ENCODE measurements at regions not wholly inside any gene's neighbourhood (a gene's known extent, or its start where the extent isn't known, plus 50 kb on each side); places are given as distances from the start of the nearest gene placed in this dataset.
"Not testable (repeated sequence)": the region's sequence is repeated elsewhere in the genome, so short reads cannot be mapped to it uniquely, and the experiment has no call there.

GRCh38 chr20:52049001-52049731, 142.4 kb downstream of the ZFP64 start:
- DNase-seq = no peak

DNA sequence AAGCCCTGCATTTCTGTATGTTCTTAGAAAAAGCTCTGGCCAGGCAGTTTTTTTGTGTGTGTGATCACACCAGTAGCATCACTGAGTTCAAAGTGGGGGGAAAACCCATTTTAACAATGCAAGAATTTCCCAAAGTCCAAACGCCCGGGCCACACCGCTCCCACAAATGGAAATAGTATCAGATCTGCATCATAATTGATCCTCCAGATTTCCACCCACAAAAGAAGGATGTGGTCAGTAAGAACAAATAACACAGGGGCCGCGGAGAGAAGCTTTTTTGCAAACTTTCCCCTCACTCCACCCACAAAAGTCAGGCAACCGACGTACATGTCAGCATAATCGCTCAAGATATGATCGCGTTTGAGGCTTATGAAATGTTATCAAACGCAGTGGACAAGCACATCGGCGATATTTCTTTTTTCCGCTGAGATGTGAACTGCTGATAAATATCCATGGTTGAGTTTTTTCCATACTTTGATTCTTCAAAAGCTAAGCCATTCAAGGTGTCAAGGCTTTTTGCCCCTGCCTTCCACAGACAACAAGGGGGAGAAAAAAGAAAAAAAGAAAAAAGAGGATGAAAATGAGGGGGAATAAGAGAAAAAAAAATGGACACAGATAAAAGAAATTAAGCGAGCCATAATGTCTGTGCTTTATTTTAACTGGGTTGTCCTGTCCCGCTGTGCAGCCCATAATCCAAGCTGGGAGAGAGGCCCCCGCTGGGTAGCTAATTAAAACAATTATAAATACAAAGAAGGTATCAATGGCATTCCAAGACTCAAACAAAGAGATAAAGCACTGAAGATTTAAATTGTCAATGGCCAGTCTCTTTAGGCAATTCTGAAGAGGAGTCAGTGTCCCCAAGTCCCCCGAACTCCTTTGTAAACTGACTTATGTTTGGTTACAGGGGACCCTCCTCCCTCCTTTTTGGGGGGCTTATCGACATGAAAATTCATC, 143.5 kb downstream of the ZFP64 start:
- peak; percentile 63 for DNase-seq

DNA sequence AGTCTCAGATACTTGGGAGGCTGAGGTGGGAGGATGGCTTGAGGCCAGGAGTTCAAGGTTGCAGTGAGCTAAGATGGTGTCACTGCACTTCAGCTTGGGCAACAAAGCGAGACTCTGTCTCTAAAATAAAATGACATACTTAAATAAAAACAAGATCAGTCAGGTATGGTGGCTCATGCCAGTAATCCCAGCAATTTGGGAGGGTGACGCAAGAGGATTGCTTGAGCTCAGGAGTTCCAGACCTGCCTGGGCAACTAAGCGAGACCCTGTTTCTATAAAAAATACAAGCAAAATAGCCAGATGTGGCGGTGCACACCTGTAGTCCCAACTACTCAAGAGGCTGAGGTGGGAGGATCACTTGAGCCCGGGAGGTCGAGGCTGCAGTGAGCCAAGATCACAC, 149.6 kb downstream of the ZFP64 start:
- no peak for DNase-seq

- no peak for DNase-seq
These were observed 151.8 kb downstream of the ZFP64 start for GRCh38 chr20:52039790-52040189.

DNA sequence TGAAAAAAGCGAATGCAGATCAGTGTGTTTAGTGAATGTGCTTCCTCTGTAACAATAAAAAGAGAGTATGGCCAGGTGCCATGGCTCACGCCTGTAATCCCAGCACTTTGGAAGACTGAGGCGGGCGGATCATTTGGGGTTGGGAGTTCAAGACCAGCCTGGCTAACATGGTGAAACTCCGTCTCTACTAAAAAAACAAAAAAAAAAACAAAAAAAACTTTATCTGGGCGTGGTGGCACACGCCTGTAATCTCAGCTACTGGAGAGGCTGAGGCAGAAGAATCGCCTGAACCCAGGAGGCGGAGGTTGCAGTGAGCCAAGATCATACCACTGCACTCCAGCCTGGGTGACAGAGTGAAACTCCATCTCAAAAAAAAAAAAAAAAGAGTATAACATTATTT, 152.9 kb downstream of the ZFP64 start:
- DNase-seq = not testable (repeated sequence)

DNA sequence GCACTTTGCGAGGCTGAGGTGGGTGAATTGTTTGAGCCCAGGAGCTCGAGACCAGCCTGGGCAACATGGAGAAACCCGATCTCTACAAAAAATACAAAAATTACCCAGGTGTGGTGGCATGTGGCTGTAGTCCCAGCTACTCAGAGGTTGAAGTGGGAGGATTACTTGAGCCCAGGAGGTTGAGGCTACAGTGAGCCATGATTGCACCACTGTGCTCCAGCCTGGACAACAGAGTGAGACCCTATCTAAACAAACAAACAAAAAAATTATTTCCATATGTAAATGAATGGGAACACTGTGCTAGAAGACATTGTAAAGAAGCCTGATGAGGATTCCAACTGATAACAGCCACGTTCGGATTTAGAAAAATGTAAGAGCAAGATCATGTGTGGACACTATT, 154.2 kb downstream of the ZFP64 start:
- no peak for DNase-seq

DNA sequence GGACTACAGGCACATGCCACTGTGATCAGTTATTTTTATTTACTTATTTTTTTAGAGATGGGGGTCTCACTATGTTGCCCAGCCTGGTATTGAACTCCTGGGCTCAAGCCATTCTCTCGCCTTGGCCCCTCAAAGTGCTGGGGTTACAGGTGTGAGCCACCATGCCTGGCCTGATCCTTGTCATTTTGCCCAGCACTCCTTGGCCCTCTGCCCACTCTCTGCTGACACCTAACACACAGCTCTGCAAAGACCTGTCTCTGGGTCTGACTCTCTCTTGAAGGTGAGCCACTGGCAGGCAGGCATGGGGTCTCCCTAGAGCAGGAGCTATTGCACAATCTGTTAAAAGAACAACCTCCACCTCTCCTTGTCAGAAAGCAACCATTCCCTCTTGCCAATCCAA, 155.6 kb downstream of the ZFP64 start:
- DNase-seq = no peak

DNA sequence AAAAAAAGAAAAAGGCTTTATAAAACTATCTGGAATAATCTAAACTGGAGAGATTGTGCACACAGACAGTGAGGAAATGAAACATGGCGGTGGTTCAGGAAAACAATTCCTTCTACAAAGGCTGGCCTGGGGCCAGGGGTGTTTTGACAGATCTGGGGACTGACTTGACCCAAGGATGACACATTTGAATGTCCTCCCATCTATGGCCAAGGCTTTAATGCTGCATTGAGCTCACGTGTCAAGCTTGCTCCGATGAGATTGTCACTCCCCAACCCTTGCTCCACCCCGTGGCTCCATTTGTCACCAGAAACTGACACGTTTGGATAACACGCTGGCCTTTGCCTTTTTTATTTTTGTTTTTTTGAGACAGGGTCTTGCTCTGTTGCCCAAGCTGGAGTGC, 156.1 kb downstream of the ZFP64 start:
- no peak for DNase-seq

- DNase-seq = no peak
These were observed 157.0 kb downstream of the ZFP64 start for GRCh38 chr20:52034581-52034980.

GRCh38 chr20:52033313-52033712, 158.3 kb downstream of the ZFP64 start:
- DNase-seq = no peak

- not testable (repeated sequence) for DNase-seq
These were observed 159.3 kb downstream of the ZFP64 start for GRCh38 chr20:52032304-52032683.

GRCh38 chr20:52031563-52032303, 159.8 kb downstream of the ZFP64 start:
- DNase-seq = peak; percentile 28

- DNase-seq = no peak
These were observed 160.4 kb downstream of the ZFP64 start for GRCh38 chr20:52031206-52031562.

DNA sequence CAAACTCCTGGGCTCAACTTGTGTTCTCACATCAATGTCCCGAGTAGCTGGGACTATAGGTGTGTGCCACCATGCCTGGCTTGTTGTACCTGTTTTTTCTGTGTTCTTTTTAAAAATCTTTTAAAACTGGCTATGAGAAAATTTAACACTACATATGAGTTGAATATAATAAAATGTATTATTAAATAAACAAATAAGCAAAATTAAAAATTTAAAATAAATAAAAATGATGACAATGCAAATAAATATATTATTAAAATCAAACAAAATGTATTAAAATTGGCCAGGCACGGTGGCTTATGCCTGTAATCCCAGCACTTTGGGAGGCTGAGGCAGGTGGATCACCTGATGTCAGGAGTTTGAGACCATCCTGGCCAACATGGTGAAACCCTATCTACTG, 162.4 kb downstream of the ZFP64 start:
- DNase-seq = not testable (repeated sequence)

DNA sequence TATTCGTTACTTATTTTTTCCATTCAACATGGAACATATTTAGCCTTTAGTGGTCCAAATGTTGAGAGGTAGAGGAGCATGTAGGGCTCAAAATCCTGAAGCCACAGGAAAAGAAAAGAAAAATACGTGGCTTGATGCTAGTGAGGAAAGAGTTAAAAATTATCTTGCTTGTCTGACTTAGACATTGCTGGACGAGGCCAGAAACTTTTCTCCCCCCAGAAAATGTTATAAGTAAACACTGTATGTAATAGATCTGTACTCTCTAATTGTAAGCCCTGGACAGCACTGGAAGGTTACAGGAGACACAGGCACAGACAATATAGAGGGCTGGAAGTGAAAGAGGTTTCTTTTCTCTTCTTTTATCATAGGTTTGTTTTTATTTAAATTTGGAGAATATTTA, 165.6 kb downstream of the ZFP64 start:
- no peak for DNase-seq

DNA sequence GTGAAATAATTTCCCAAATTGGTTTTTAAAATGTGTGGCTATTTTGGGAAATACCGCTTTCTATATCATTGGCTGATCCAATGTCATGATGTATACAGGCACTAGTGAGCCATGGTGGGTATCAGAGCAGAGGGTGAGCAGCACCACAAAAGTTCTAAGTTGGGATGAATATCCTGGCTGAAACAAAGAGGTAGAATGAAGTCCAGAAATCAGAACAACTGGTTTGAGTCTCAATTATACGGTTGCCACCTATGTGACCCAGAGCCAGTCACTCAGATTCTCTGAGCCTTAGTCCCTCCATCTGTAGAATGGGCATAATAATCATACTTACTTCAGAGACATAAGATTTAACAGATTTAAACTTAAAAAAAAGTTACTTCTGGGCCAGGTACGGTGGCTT, 172.3 kb downstream of the ZFP64 start:
- DNase-seq = no peak

- DNase-seq = no peak
These were observed 173.8 kb downstream of the ZFP64 start for GRCh38 chr20:52017669-52018317.

GRCh38 chr20:52016022-52016421, 175.6 kb downstream of the ZFP64 start:
- no peak for DNase-seq

DNA sequence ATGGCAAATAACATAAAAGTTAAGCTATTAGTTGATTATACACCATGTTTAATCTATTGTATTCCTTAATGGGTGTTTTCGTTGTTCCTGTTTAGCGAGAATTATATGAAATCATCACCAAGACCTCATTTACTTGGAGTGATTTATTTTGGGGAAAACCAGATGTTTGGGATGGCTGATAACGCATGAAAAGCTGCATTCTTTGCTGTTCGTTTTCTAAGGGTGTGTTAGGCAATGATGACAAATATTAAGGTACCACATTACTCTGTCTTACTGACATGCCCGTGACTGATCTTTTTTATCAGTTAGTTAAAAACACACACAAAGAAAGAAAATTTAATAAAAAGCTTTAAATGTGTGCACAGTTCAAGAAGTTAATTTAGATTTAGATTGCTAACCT, 176.4 kb downstream of the ZFP64 start:
- DNase-seq = no peak

GRCh38 chr20:52012079-52012478, 179.5 kb downstream of the ZFP64 start:
- no peak for DNase-seq

DNA sequence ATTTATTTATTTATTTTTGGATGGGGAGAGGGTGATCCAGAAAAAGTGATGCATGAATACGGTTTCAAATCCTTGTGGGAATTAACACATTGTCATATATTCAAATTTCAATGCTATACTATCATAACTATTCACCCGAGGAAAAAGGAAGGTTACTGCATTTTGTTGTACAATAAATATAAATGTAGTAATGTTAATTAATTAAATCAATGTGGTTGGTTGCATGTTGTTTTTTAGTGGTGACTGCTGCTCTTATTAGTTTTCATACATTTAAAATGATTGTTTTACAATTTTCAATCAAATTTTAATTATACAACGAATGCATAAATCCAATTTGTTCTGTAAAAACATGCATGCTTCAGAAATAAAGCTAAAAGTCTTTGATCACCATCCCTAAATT, 180.5 kb downstream of the ZFP64 start:
- no peak for DNase-seq

DNA sequence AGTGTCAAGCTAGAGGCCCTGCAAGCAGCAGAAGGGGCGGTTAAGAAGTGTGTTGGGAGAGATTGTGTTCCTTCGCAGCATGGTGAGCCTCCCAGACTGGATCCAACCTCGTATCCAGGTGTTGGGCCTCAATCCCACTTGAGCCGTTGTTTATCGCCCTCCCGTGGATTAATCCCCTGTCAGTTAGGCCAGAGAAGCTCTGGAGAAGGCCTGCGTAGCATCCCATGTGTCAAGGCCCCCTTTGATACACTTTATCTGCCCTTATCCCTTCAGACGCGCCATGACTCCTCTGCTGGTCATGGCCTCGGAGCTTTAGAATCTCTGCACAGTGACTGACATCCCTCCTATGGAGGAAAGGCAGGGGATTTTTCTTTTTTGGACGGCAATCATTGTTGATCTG, 181.0 kb downstream of the ZFP64 start:
- no peak for DNase-seq

GRCh38 chr20:52008874-52009273, 182.7 kb downstream of the ZFP64 start:
- no peak for DNase-seq
